NCI-H524 (cell line): ENCODE measurements at regions not wholly inside any gene's neighbourhood (a gene's known extent, or its start where the extent isn't known, plus 50 kb on each side); places are given as distances from the start of the nearest gene placed in this dataset.

ENCODE experiments used
- DNase-seq, 2 experiments: peaks; one replicate each; lab custom pipeline; 2025; lab: John Stamatoyannopoulos, UW

DNA sequence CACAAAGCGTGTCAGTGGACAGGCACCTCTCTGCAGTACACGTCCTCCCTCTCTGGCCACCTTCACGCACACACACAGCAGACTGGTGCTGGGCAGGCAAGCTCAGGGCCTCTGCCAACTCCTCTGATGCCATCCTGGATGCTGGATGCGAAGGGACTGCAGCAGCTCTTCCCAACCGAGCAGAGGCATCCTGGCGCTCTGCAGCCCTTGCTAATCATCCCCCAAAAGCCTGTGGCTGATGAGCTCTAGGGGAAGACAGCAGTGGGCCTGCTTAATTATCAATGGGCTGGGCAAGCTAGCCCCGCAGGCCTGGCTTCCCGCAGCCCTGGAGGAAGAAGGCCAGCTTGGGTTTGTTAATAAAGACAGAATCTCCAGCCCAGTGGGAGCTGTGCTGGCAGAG lies 71.3 kb upstream of the TEX51 start:
- DNase-seq: no peak

DNA sequence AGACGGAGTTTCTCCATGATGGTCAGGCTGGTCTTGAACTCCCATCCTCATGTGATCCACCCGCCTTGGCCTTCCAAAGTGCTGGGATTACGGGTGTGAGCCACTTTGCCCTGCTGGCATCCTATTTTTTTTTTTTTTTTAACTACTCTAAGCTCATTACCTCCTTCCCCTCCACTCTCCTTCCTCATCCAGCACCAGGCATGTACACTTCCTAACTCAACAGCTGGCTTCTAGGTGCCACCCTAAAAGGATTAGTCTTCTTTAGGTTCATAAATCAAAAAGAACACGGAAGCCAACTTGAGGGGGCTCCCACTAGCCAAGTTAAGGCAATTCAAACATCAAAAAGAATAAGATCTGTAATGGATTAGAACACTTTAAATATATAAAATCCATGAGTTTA lies 70.6 kb upstream of the TEX51 start:
- peak; percentile 90 to 94 for DNase-seq

DNA sequence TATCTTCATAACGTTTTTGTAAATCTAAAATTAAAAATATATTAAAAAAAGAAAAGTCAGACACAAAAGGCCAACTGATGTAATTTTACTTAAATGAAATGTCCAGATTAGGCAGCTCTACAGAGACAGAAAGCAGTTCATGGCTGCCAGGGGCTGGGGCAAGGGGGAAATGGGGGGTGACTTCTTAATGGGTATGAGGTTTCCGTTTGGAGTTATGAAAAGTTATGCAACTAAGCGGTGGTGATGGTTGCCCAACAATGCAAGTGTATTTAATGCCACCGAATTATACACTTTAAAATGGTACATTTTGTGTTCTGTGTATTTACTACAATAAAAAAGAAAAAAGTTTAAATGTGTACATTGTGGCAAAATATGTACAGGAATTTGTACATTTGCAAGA lies 70.2 kb upstream of the TEX51 start:
- DNase-seq: no peak

DNA sequence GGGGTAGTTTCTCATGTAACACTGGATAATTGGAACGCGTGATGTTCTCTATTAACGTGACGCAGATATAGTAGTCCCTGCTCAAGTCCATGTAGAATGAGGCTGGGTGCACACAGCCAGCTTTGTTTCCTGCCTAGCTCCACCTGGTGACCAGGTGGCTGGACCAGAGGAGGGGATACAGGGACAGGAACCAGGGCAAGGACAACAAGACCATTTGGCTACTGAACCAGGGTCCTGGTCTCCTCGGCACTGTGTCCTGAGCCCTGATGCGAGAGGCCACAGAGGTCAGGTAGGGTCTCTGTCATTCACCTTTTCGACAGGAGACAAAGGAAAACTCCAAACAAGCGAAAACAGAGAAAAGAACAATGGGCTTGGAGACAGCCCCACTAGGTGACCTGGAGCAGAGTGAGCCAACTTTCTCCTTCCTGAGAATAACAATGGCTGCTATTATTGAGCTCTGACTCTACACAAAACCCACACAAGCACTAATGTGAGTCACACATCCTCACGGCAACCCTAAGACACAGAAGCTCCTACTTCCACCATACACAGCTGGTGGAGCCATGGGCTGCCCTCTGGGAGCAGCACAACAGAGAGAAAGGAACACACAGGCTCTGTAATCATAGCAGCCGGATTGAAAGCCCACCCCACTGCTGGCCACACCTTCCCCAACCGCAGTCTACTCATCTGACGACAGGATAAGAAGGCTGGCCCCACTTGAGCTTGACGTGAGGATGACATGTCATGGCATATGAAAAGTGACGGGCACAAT lies 67.3 kb upstream of the TEX51 start:
- peak in 1 of 2 experiments; percentile 3 for DNase-seq

DNA sequence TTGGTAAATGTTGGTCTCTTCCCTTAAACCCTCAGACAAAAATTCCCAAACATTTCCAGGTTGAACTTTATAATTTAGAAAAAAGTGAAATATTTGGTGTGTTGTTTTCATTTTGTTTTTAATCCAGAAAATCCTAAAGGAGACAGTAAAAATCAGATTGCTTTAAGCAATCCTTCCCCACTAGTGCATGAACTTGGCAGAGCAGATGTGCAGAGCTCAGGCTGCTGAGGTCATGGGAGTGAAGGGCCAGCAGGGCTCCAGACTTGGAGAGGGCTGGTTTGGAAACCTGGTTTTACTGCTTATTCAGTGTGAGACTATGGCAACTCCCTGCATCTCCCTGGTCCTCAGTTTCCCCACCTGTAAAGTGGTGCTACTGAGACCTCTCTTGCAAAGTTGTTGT lies 66.7 kb upstream of the TEX51 start:
- no peak for DNase-seq

DNA sequence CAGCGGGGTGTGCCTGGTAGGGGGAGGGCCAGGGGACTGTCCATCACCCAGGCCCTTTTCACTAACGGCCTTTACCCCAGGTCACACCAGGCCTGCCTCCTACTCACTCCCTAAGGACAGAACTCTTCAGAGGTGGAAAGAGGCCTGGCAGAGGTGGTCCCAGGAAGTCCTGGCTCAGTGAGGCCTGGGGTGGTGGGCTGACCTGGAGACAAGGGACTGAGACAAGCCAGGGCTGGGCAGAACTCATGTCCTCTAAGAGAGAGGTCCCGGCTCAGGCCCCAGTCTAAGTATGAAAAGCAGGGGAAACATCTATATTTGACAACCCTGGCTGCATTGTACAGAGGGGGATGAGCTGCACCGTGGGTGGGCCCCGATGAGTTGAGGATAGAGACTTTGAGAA lies 65.9 kb upstream of the TEX51 start:
- no peak for DNase-seq

DNA sequence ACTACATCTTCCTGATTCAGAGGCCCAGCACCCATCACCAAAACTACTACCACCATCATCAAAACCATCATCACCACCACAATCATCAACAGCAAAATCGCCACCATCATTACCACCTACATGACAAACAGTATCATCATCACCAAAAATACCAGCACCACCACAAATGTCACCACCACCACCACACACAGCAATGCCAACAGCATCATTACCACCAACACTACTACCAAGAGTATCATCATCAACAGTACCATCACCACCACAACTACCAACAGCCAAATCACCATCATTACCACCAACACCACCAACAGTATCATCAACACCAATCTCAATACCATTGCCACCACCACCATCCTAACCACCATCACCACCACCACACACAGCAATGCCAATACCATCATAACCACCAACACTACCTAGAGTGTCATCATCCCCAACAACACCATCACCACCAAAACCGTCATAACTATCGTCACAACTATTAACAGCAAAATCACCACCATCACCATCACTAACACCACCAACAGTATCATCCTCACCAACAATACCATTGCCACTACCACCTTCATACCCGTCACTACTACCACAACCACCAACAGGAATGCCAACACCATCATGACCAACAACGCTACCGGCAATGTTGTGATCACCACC lies 64.6 kb upstream of the TEX51 start:
- no peak for DNase-seq

DNA sequence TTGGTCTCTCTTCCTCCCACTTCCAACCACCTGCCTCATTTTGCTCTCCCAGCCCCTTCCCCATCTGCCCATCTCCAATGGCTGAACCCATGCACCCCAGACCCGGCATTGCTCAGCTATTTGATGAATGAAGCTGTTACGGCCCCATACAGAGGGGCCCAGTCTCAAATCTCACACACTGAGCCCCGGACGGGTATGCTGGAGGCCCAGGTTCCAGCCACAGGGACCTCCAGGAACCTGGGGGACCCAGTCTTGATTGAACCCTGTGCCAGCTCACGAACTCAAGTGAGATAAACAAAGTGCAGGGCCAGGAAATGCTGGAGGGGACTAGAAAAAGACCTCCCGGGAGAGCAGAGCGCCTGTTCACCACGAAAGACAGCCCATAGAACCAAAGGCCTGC lies 63.4 kb upstream of the TEX51 start:
- DNase-seq: no peak

DNA sequence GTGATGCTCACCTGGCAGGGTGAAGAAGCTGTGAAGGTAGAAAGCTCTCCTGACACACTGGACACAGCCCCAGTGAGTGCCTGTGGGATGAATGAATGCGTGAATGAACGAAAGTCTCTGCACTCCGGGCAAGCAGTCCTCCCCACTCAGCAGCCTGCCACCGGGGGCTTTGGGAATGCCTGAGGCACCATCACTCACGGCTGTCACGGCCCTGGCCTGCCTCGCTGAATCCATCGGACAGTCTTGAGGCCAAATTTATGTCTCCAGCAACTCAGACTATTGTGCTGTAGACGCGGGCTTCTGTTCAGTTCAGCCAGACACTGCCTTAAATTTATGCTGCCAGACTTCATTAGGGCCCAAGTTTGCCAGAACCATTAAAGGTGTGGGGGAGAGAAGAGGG lies 62.9 kb upstream of the TEX51 start:
- no peak for DNase-seq

DNA sequence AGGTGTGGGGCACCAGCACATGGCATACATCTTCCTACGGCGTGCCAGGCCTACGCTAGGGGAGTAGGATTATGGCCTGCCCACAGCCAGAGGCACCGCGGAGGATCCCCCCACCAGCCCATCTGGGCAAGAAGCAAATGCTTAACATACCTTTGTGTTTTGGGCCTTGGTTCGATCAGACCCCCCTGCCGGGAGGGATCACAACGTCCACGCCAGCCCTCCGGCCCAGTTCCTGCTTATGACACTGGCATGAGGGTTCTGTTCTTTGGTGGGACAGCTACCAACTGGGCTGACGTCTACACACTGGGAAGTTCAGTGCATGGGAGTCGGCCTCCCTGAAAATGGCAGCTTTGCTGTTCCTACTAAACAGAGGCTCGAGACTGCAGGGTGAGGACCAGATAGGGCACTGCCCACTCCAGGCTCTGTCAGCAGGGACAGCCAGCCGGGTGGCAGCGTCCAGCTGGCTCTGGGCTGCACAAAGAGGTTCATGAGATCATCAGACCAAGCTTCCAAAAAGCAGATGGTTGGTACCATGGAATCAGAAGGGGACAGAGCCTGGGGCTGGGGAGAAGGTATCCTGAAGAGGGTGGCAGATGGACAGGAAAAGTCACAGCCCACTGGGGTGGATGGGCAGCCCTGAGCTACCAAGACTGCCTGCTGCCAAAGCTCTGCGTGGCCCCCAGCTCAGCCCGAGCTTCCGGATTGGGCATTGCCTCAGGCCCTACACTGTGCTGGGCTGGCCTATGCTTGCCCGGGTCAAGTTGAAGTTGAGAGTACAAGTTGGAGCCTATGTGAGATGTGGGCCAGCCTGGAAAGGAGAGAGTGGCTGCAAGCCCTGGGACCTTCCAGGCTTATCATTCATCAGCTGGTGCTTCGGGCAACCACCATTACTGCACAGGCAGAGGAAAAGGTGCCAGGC lies 61.7 kb upstream of the TEX51 start:
- DNase-seq: peak; percentile 26 to 59

DNA sequence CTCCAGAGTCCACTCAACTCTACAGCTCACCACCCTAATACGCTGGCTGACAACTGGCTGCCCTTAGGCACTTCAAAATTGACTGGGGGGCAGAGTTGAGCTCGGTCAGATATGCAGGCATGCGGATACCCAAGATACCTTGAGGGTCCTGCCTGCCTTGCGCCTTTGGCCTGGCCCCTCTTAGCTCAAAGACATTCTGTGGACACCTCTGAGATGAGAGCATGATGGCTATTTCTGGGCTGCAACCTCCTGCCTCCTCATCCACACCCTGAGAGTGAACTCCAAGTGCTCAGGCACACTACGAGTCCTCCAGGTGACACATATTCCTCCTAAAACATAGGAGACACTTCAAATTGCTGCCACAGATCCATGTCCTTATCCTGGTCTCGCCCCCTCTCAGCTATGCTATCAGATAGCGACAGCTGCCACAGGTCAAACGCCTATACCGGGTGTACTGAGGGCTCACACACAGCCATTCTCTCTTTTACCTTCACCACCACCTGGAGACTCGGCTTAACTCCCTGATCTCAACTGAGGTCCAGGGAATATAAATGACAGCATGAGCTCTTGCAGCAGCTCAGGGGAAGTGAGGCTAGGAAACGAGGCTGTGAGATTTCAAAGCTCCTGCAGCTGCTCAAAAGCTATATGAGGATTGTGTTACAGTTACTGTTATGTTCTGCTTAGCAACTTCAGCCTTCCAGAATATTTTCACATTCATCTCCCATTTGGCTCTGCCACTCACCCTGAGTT lies 60.5 kb upstream of the TEX51 start:
- peak; percentile 24 to 68 for DNase-seq

DNA sequence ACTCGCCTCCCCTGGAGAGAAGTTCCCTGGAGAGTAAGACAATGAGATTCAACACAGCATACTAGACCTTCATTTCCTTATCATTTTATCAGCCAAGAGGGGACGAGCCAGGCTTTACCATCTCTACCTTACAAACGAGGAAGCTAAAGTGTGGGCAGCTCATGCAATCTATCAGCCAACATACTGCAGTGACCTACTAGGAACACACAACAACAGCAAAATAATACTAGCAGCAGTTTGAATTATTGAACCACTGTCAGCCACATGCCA lies 60.0 kb upstream of the TEX51 start:
- DNase-seq: no peak

DNA sequence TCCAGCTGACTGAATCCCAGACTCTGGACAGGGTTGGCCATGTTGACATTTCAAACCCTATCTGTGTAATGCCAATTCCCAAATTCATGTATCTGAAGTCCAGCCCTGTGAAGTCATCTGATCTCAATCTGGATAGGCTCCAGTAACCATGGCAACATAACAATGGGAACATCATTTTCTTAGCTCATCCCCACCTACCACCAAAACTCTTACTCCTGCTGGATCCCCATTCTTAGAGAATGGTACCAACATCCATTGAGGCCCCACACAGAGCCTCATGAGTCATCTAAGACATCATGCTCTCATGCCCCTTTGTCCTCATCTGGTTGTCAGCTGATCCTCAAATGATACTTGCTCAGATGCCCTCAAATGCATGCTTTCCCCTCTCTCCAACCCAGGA lies 58.9 kb upstream of the TEX51 start:
- DNase-seq: no peak

DNA sequence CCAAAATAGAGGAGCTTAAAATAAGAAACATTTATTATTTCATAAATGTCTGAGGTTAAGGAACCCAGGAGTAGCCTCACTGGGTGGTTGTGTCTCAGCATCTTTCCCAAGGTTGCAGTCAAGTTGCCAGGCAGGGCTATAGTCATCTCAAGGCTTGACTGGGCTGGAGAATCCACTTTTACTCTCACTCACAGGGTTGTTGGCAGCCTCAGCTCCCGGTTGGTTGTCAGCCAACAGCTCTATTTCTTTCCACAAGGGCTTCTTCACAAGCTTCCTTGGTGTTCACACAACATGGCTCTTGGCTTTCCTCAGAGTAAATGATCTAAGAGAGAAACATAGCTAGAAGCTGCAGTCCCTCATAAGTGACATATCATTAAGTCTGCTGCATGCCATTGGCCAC lies 55.6 kb upstream of the TEX51 start:
- DNase-seq: no peak

DNA sequence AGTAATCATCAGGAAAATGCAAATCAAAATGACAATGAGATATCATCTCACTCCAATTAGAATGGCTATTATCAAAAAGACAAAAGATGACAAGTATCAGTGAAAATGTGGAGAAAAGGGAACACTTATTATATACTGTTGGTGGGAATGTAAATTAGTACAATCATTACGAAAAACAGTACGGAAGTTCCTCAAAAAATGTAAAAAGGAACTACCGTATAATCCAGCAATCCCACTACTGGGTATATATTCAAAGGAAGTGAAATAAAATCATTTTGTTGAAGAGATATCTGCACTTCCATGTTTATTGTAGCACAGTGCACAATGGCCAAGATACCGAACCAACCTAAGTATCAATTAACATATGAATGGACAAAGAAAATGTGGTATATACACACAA lies 52.4 kb upstream of the TEX51 start:
- no peak for DNase-seq
